SJSA1 (cell line): ENCODE measurements at regions not wholly inside any gene's neighbourhood (a gene's known extent, or its start where the extent isn't known, plus 50 kb on each side); places are given as distances from the start of the nearest gene placed in this dataset.

ENCODE experiments used
- DNase-seq, 2 experiments: peaks; one replicate each; pipeline ENCODE4 v3.0.0-alpha.2; 2015 to 2020; ENCODE audit warnings: low spot score in 2 of 2, low read depth in 1 of 2
- H3K27ac ChIP-seq: fragments of 250-450 bp; sonication (Bioruptor Pico); 2 replicates; pipeline ENCODE4 v1.5.1; 2020; ENCODE audit warnings: mild to moderate bottlenecking, moderate library complexity
- H3K27me3 ChIP-seq: fragments of 250-450 bp; sonication (Bioruptor Pico); replicated peaks from 2 replicates; pipeline ENCODE4 v1.5.1; 2020; ENCODE audit warnings: mild to moderate bottlenecking, moderate library complexity
- H3K36me3 ChIP-seq: fragments of 250-450 bp; sonication (Bioruptor Pico); 2 replicates; pipeline ENCODE4 v1.5.1; 2020; ENCODE audit warnings: mild to moderate bottlenecking
- H3K4me1 ChIP-seq: fragments of 250-450 bp; sonication (Bioruptor Pico); replicated peaks from 2 replicates; pipeline ENCODE4 v1.6.1; 2021; ENCODE audit warnings: mild to moderate bottlenecking
- H3K4me3 ChIP-seq: fragments of 250-450 bp; sonication (Bioruptor Pico); 2 replicates; pipeline ENCODE4 v1.5.1; 2020; ENCODE audit warnings: mild to moderate bottlenecking
- H3K9me3 ChIP-seq: fragments of 250-450 bp; sonication (Bioruptor Pico); replicated peaks from 2 replicates; pipeline ENCODE4 v1.5.1; 2020; ENCODE audit warnings: mild to moderate bottlenecking

DNA sequence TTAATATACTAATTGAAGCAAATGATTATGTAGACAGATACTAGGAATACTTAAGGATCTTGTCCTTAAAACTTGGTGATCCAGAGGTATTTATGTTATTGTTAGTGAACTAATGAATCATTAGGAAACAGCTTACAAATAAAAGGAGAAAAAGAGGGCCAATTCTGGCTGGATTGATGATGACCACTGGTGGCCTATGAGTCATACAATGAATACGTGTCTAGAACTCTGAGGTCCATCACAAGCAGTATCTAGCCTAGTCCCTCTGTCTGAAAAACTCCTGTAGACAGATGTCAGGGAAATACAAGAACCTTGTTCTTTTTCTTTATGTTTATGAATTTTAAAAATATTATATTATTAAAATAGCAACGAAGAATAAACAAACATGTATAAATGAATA lies 51.7 kb upstream of the RTL1 start:
- DNase-seq, result no peak
- H3K27ac ChIP-seq, result no peak overlapping the region
- H3K9me3 ChIP-seq, result no peaks in the 10 kb centered on the region
- H3K27me3 ChIP-seq, result no peaks in the 10 kb centered on the region
- H3K4me1 ChIP-seq, result no peaks in the 10 kb centered on the region
- peaks cover 21% of the 10 kb centered on the region for H3K36me3 ChIP-seq
- H3K4me3 ChIP-seq, result no peak overlapping the region

DNA sequence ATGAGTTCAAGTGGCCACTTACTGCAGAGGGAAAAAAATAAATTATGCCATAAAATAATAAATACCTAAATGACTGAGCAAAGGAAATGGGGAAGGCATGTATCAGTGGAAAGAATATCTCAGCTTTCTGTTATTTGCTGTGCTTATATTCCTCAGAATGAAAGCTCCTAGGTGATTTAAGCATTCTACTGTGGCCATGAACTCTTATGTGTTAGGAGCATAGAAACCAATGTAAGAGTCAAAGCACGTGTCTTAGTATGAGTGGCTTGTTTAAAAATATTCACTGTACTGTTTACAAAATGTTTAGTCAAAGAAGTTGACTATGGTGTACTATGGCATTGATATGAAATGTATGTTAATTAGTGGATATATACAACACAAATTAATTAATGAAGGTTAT lies 59.0 kb upstream of the RTL1 start:
- Histone ChIP-seq H3K27ac (no peak overlapping the region), H3K36me3 (peaks cover 22% of the 10 kb centered on the region), H3K27me3 (no peaks in the 10 kb centered on the region), H3K4me1 (no peaks in the 10 kb centered on the region), H3K4me3 (no peak overlapping the region), H3K9me3 (no peaks in the 10 kb centered on the region)
- no peak for DNase-seq

DNA sequence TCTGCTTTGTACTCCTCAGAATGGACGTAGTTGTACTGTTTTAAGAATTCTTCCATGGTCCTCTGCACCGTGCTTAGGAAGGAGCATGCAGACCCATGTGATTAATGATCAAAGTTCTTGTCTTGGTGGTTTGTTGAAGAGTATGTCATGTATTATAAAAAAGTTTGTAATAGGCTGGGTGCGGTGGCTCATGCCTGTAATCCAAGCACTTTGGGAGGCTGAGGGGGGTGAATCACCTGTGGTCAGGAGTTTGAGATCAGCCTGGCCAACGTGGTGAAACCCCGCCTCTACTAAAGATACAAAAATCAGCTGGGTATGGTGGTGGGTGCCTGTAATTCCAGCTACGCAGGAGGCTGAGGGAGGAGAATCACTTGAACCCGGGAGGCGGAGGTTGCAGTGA lies 61.8 kb upstream of the RTL1 start:
- Histone ChIP-seq H3K27me3 (no peaks in the 10 kb centered on the region), H3K4me3 (no peak overlapping the region), H3K4me1 (no peaks in the 10 kb centered on the region), H3K36me3 (peaks cover 25% of the 10 kb centered on the region), H3K9me3 (no peaks in the 10 kb centered on the region), H3K27ac (no peak overlapping the region)
- DNase-seq, result no peak

DNA sequence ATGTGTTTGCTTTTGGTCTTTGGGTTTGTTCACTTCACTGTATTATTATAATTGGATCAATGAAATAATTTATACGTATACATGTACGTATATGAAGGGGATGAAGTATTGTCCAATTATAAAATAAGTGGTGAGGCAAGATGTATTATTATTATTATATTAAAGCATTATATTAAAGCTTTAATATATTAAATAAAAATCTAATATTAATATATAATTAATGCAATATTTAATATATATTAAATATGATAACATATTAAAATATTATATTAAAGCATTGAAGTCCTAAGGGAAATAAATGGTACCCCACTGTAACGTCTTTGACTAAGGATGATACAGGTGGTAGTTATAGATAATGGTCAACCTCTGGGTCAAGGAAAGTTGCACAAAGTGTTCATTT lies 63.7 kb upstream of the RTL1 start:
- no peak overlapping the region for H3K4me3 ChIP-seq
- no peak overlapping the region for H3K27ac ChIP-seq
- DNase-seq, result no peak

DNA sequence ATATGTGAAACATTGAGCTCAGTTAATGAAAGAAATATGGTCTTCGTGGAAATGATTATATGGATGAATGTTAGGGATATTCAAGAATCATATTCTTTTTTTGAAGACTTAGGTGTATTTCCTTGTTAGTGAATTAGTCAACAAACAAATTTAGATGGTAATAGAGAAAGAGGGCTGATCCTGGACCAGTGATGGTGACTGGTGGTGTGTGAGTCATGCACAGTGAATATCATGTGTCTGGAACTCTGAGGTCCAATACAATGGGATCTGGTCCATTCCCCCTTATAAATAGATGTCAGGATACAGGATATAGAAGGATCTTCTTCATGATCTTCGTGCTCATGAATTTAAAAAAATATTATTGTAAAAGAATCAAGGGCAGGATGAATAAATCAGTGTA lies 64.4 kb upstream of the RTL1 start:
- H3K4me1 ChIP-seq, result no peaks in the 10 kb centered on the region
- DNase-seq, result no peak
- peaks cover 28% of the 10 kb centered on the region for H3K36me3 ChIP-seq
- no peaks in the 10 kb centered on the region for H3K9me3 ChIP-seq
- no peak overlapping the region for H3K4me3 ChIP-seq
- no peaks in the 10 kb centered on the region for H3K27me3 ChIP-seq
- no peak overlapping the region for H3K27ac ChIP-seq

More for the DNA sequence above, 63.7 kb upstream of the RTL1 start:
- Histone ChIP-seq H3K27me3 (no peaks in the 10 kb centered on the region), H3K4me1 (no peaks in the 10 kb centered on the region), H3K9me3 (no peaks in the 10 kb centered on the region), H3K36me3 (peaks cover 21% of the 10 kb centered on the region)

DNA sequence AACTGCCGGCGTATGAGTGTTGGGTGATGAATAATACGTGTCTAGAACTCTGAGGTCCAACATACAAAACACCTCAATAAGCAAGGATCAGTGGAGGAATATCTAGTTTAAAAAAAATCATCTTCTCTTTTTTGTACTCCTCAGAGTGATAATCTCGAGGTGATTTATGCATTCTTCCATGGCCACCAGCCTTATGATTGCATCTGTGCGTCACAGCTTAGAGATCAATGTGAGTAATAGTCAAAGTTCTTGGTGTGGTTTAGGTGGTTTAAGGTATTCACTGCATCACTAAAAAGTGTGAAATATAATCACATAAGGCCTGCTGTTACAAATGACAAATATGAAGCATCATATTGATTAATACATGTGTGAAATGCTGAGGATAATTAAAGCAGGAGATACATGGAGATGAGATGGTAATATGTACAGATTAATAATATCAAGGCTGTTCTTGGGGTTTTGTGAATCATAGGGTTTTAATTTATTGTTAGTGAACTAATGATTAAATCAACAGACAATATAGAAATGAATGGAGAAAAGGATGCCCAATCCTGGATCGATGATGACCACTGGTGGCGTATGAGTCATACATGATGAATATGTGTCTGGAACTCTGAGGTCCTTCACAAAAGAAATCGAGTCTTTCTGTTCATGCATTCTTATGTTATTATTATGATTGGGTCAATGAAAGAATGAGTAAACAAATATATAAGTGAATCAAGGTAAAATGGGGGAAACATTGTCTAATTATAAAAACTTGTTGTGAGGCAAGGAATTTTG lies 68.8 kb upstream of the RTL1 start:
- Histone ChIP-seq H3K9me3 (no peaks in the 10 kb centered on the region), H3K4me1 (no peaks in the 10 kb centered on the region), H3K36me3 (peaks cover 30% of the 10 kb centered on the region), H3K27ac (no peak overlapping the region), H3K27me3 (no peaks in the 10 kb centered on the region), H3K4me3 (no peak overlapping the region)
- DNase-seq, result no peak

DNA sequence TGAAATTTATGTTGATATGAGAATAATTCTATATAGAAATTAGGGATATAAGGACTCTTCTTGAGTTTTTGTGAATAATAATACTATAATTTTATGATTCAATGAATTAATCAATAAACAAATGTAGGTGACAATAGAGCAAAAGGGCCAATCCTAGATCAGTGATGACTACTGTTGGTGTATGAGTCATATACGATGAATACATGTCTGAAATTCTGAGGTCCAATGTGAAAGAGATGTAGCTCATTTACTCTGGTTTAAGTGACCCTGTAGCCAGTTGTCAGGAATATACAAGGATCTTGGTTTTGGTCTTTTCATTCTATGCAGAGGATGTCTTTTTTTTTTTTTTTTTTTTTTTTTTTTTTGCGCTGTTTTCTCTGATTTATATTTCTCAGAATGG lies 72.1 kb upstream of the RTL1 start:
- Histone ChIP-seq H3K9me3 (no peaks in the 10 kb centered on the region), H3K4me1 (no peaks in the 10 kb centered on the region), H3K27me3 (no peaks in the 10 kb centered on the region), H3K36me3 (peaks cover 24% of the 10 kb centered on the region), H3K27ac (no peak overlapping the region), H3K4me3 (no peak overlapping the region)
- no peak for DNase-seq

DNA sequence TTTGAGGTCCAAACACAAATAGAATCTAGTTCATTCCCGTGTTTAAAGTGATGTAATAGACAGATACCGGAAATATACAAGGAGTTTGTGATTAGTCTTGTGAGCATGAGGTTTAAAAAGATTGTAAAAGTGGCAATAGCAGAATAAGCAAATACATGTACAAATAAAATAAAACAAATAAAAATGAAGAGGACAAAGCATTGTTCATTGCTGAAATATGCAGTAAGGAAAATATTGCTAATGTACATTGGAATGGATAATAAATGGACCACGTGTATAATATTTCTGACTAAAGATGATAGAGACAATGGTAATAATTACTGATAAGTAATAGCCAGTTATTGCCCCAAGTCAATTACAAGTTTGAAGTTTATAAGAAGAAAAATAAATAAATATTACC lies 75.6 kb upstream of the RTL1 start:
- no peak overlapping the region for H3K4me3 ChIP-seq
- no peak overlapping the region for H3K27ac ChIP-seq
- DNase-seq, result no peak
- peaks cover 13% of the 10 kb centered on the region for H3K36me3 ChIP-seq
- H3K27me3 ChIP-seq, result no peaks in the 10 kb centered on the region
- H3K9me3 ChIP-seq, result no peaks in the 10 kb centered on the region
- no peaks in the 10 kb centered on the region for H3K4me1 ChIP-seq

DNA sequence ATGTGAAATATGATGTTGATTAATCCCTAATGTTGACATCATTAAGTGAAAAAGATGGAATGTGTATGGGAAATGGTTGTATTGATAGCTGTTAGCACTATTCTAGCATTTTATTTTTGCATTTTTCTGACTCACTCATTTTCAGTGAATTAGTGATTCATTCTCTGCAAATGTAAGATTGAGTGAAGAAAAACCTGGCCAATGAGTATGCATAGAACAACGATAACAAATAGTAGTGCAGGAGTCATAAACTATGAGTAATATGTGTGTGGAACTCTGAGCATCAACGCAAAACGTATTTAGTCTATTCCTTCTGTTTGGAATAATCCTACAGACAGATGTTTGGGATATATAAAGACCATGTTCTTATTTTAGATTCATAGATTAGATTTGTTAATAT lies 76.3 kb upstream of the RTL1 start:
- H3K9me3 ChIP-seq, result no peaks in the 10 kb centered on the region
- no peaks in the 10 kb centered on the region for H3K4me1 ChIP-seq
- no peak overlapping the region for H3K4me3 ChIP-seq
- peaks cover 13% of the 10 kb centered on the region for H3K36me3 ChIP-seq
- no peak overlapping the region for H3K27ac ChIP-seq
- no peak for DNase-seq
- no peaks in the 10 kb centered on the region for H3K27me3 ChIP-seq

DNA sequence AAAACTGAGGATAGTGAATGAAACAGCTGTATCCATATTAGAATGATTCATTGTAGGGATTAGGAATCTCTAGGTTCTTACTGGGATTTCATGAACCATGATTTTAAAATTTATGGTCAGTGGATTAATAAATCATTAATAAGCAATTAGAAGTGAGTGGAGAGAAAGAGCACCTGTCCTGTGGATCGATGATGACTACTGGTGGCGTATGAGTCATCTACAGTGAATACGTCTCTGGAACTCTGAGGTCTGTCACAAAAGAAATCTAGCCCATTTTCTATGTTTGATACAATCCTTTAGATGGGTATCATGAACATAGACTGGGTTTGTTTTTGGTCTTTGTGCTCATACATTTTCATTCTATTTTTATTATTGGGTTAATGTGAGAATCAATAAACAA lies 77.3 kb upstream of the RTL1 start:
- Histone ChIP-seq H3K27me3 (no peaks in the 10 kb centered on the region), H3K9me3 (no peaks in the 10 kb centered on the region), H3K4me3 (no peak overlapping the region), H3K36me3 (peaks cover 13% of the 10 kb centered on the region), H3K27ac (no peak overlapping the region), H3K4me1 (no peaks in the 10 kb centered on the region)
- DNase-seq, result no peak

DNA sequence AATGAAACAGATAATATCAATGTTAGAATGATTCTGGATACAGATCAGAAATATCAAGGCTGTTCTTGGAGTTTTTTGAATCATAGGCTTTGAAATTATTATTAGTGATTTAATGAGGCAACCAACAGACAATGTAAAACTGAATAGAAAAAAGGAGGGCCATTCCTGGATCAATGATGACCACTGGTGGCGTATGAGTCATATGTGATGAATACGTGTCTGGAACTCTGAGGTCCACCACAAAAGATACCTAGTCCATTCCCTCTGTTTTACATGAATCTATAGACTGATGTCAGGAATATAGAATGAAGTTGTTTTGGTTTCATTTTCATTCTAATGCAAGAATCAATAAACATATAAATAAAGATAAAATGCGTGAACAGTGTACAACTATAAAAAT lies 78.3 kb upstream of the RTL1 start:
- Histone ChIP-seq H3K36me3 (peaks cover 11% of the 10 kb centered on the region), H3K9me3 (no peaks in the 10 kb centered on the region), H3K4me1 (no peaks in the 10 kb centered on the region), H3K4me3 (no peak overlapping the region), H3K27ac (no peak overlapping the region), H3K27me3 (no peaks in the 10 kb centered on the region)
- no peak for DNase-seq

DNA sequence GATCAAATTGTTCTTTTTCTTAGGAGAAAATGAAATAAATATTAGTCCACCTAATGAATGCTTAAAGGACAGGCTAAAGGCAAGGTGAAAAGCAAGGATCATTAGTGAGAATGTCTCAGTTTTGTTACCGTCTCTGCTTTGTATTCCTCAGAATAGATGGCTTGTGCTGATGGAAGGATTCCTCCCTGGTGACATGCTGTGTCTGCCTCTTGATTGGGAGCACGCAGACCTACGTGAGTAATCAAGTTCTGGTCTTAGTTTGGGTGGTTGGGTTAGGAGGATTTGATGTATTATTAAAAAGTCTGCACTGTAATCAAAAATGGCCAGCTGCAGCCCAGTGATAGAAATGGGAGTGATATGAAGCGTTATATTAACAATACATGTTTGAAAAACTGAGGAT lies 78.8 kb upstream of the RTL1 start:
- no peak overlapping the region for H3K27ac ChIP-seq
- no peaks in the 10 kb centered on the region for H3K9me3 ChIP-seq
- DNase-seq, result no peak
- H3K27me3 ChIP-seq, result no peaks in the 10 kb centered on the region
- H3K4me3 ChIP-seq, result no peak overlapping the region
- no peaks in the 10 kb centered on the region for H3K4me1 ChIP-seq
- H3K36me3 ChIP-seq, result peaks cover 11% of the 10 kb centered on the region

DNA sequence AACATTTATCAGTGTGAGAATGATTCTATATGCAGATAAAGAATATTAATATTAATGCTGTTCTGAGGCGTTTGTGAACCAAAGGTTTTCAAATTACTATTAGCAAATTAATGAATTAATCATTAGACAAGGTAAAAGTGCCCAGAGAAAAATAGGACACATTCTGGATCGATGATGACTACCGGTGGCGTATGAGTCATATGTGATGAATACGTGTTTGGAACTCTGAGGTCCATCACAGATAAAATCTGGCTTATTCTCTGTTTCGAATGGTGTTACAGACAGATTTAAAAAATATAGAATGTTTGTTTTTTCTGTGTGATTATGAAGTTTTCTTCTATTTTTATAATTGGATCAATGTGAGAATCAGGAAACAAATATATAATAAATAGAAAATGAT lies 79.2 kb upstream of the RTL1 start:
- no peak overlapping the region for H3K4me3 ChIP-seq
- no peaks in the 10 kb centered on the region for H3K4me1 ChIP-seq
- H3K36me3 ChIP-seq, result peaks cover 11% of the 10 kb centered on the region
- DNase-seq, result no peak
- H3K27me3 ChIP-seq, result no peaks in the 10 kb centered on the region
- no peaks in the 10 kb centered on the region for H3K9me3 ChIP-seq
- H3K27ac ChIP-seq, result no peak overlapping the region

DNA sequence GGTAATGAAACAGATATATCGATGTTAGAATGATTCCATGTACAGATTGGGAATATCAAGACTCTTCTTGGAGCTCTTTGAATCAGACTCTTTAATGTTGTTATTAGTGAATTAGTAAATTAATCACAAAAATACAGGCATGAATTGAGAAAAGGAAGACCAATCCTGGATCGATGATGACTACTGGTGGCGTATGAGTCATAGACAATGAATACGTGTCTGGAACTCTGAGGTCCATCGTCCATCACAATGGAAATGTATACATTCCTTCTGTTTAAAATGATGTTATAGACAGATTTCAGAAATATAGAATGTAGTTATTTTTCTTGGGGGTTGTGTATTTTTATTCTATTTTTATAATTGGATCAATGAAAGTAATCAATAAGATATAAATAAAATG lies 80.2 kb upstream of the RTL1 start:
- Histone ChIP-seq H3K27me3 (no peaks in the 10 kb centered on the region), H3K4me1 (no peaks in the 10 kb centered on the region), H3K27ac (no peak overlapping the region), H3K9me3 (no peaks in the 10 kb centered on the region), H3K36me3 (peaks cover 14% of the 10 kb centered on the region), H3K4me3 (no peak overlapping the region)
- DNase-seq, result no peak

DNA sequence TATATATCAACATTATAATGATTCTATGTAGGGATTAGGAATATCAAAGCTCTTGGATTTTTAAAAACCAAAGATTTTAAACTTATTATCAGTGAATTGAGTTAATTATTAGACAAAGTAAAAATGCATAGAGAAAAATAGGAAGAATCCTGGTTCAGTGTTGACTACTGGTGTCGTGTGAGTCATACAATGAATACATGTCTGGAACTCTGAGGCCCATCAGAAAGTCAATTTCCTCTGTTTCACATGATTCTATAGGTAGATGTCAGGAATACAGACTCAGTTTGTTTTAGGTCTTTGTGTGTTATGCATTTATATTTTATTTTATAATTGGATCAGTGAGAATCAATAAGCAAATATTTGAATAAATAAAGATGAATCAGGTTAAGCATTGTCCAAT lies 84.5 kb upstream of the RTL1 start:
- Histone ChIP-seq H3K36me3 (peaks cover 17% of the 10 kb centered on the region), H3K27ac (no peak overlapping the region), H3K4me1 (no peaks in the 10 kb centered on the region), H3K27me3 (no peaks in the 10 kb centered on the region), H3K4me3 (no peak overlapping the region), H3K9me3 (peaks cover 2% of the 10 kb centered on the region; the same call in 1 of the 2 replicates)
- DNase-seq, result no peak
